Right lobe of liver (tissue), 4 donors: ENCODE measurements at regions not wholly inside any gene's neighbourhood (a gene's known extent, or its start where the extent isn't known, plus 50 kb on each side); places are given as distances from the start of the nearest gene placed in this dataset.

Experiments used
- POLR2A ChIP-seq: fragments of 450-650 bp; IDR thresholded peaks from one replicate; pipeline ENCODE4 v1.6.1; 2017; ENCODE audit warnings: antibody characterized with exemption, mild to moderate bottlenecking
- TF ChIP-seq, protein P1 (sequence below), 4 donors: fragments of 200-600 bp in 3 of 4; fragments of 450-650 bp in 1 of 4; IDR thresholded peaks; one replicate each; pipeline versions ENCODE4 v1.5.1 to v1.8.0; 2016 to 2022; ENCODE audit warnings: antibody characterized with exemption in 4 of 4, mild to moderate bottlenecking in 2 of 4
- donor health status: DM: no; HTN: no; CAD: no.
- donor health status: DM: no; HTN: no; CAD: no.
- donor health status: DM: no; HTN: yes; CAD: no.

DNA sequence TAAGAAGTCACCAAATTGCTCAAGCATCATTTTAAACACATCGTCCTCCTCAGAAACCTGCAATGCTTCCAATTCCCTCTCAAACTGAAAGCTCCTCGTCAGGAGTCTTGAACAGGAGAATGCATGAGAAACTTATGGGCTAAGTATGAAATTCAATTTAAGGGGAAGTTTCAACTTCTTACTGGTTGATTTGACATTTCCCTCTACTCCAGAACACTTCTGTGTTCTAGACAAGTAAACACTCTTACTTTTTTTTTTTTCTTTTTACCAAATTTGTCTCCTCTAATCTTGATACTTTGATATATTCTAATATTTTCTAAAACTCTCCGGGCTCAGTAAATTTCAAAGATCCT lies 181.7 kb downstream of the RSL24D1 start:
- TF ChIP-seq, protein P1, sequence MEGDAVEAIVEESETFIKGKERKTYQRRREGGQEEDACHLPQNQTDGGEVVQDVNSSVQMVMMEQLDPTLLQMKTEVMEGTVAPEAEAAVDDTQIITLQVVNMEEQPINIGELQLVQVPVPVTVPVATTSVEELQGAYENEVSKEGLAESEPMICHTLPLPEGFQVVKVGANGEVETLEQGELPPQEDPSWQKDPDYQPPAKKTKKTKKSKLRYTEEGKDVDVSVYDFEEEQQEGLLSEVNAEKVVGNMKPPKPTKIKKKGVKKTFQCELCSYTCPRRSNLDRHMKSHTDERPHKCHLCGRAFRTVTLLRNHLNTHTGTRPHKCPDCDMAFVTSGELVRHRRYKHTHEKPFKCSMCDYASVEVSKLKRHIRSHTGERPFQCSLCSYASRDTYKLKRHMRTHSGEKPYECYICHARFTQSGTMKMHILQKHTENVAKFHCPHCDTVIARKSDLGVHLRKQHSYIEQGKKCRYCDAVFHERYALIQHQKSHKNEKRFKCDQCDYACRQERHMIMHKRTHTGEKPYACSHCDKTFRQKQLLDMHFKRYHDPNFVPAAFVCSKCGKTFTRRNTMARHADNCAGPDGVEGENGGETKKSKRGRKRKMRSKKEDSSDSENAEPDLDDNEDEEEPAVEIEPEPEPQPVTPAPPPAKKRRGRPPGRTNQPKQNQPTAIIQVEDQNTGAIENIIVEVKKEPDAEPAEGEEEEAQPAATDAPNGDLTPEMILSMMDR (IDR thresholded peaks at IDR 0.05), result no peak
- no peak for TF ChIP-seq POLR2A
